ENCODE measurements at regions not wholly inside any gene's neighbourhood (a gene's known extent, or its start where the extent isn't known, plus 50 kb on each side); places are given as distances from the start of the nearest gene placed in this dataset.

GRCh38 chr2:8016688-8017087 is 665.2 kb upstream of the ID2 start:
- TF ChIP-seq, protein P1, sequence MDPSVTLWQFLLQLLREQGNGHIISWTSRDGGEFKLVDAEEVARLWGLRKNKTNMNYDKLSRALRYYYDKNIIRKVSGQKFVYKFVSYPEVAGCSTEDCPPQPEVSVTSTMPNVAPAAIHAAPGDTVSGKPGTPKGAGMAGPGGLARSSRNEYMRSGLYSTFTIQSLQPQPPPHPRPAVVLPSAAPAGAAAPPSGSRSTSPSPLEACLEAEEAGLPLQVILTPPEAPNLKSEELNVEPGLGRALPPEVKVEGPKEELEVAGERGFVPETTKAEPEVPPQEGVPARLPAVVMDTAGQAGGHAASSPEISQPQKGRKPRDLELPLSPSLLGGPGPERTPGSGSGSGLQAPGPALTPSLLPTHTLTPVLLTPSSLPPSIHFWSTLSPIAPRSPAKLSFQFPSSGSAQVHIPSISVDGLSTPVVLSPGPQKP (IDR thresholded peaks at IDR 0.05; ENCODE audit: low read depth, low read length) = no peak
- TF ChIP-seq FOXS1 (CRISPR knock-in tag; IDR thresholded peaks at IDR 0.05) (no peak), RFX5 (IDR thresholded peaks at IDR 0.05) (no peak), RNF2 (IDR thresholded peaks at IDR 0.05; ENCODE audit: borderline replicate concordance, low read depth) (no peak), CEBPB (IDR thresholded peaks at IDR 0.05) (no peak), MAZ (IDR thresholded peaks at IDR 0.05; ENCODE audit: borderline replicate concordance, low read depth, low read length) (no peak), NR3C1 (IDR thresholded peaks at IDR 0.05) (no peak), CBX2 (IDR thresholded peaks at IDR 0.05; ENCODE audit: borderline replicate concordance, low read depth) (no peak), ZFP36 (IDR thresholded peaks at IDR 0.05; ENCODE audit: borderline replicate concordance, partially characterized antibody) (no peak), SMC3 (IDR thresholded peaks at IDR 0.05) (no peak), TP53 (CRISPR knock-in tag; IDR thresholded peaks at IDR 0.05) (no peak), CHD2 (IDR thresholded peaks at IDR 0.05; ENCODE audit: low read length, partially characterized antibody) (no peak), POLR2A (IDR thresholded peaks at IDR 0.05; ENCODE audit: low read length) (no peak), HOXB13 (CRISPR knock-in tag; IDR thresholded peaks at IDR 0.05; ENCODE audit: low read depth) (no peak), TFCP2L1 (CRISPR knock-in tag; IDR thresholded peaks at IDR 0.05) (no peak), MAFK (IDR thresholded peaks at IDR 0.05; ENCODE audit: partially characterized antibody) (no peak)
- TF ChIP-seq, protein P2, sequence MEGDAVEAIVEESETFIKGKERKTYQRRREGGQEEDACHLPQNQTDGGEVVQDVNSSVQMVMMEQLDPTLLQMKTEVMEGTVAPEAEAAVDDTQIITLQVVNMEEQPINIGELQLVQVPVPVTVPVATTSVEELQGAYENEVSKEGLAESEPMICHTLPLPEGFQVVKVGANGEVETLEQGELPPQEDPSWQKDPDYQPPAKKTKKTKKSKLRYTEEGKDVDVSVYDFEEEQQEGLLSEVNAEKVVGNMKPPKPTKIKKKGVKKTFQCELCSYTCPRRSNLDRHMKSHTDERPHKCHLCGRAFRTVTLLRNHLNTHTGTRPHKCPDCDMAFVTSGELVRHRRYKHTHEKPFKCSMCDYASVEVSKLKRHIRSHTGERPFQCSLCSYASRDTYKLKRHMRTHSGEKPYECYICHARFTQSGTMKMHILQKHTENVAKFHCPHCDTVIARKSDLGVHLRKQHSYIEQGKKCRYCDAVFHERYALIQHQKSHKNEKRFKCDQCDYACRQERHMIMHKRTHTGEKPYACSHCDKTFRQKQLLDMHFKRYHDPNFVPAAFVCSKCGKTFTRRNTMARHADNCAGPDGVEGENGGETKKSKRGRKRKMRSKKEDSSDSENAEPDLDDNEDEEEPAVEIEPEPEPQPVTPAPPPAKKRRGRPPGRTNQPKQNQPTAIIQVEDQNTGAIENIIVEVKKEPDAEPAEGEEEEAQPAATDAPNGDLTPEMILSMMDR (IDR thresholded peaks at IDR 0.05) = no peak
- TF ChIP-seq, protein P3, sequence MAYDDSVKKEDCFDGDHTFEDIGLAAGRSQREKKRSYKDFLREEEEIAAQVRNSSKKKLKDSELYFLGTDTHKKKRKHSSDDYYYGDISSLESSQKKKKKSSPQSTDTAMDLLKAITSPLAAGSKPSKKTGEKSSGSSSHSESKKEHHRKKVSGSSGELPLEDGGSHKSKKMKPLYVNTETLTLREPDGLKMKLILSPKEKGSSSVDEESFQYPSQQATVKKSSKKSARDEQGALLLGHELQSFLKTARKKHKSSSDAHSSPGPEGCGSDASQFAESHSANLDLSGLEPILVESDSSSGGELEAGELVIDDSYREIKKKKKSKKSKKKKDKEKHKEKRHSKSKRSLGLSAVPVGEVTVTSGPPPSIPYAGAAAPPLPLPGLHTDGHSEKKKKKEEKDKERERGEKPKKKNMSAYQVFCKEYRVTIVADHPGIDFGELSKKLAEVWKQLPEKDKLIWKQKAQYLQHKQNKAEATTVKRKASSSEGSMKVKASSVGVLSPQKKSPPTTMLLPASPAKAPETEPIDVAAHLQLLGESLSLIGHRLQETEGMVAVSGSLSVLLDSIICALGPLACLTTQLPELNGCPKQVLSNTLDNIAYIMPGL (CRISPR knock-in tag; IDR thresholded peaks at IDR 0.05; ENCODE audit: borderline replicate concordance) = no peak
- TF ChIP-seq, protein P4, sequence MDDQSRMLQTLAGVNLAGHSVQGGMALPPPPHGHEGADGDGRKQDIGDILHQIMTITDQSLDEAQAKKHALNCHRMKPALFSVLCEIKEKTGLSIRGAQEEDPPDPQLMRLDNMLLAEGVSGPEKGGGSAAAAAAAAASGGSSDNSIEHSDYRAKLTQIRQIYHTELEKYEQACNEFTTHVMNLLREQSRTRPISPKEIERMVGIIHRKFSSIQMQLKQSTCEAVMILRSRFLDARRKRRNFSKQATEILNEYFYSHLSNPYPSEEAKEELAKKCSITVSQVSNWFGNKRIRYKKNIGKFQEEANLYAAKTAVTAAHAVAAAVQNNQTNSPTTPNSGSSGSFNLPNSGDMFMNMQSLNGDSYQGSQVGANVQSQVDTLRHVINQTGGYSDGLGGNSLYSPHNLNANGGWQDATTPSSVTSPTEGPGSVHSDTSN (IDR thresholded peaks at IDR 0.05) = no peak
- no peak overlapping the region for H3K4me3 ChIP-seq
- no peak overlapping the region for H3K27ac ChIP-seq
- ATAC-seq = no peak
- ChIA-PET POLR2A (no interaction called here), CTCF (interaction anchor here (0.9 to 2.2 kb wide), 3 partner anchors 9 to 677 kb away, joined by 3 to 7 read pairs (median 4); no protein-coding TSS in a partner anchor)
- FAIRE-seq = no peak
- H3K9me3 ChIP-seq = no peaks in the 10 kb centered on the region
- no peaks in the 10 kb centered on the region for H3K4me1 ChIP-seq
- no peak overlapping the region for H3K4me2 ChIP-seq
- no peak for DNase-seq (ENCODE audit: low read depth in 1 of 2, low spot score in 1 of 2)
- 55% methylated on average over 4 of the region's 4 CpGs for WGBS (ENCODE audit: missing lambda C conversion rate)

DNA sequence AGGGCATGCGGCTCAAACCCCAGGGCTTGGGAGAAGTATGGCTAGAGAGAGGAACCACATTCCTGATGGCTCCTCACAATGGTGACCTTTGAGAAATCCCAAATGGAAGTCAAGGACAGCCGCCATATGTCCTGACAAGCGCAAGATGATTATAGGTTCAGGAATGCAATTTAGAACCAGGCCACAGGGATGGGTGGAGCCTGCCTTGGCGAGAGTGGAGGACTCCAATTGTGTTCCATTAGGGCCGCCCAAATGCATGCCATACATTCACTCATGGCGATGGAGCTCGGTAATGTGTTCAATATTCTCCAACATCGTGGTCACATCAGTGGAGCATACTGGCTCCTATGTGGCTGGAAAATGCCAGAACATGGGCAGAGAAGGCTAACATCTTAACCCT is 662.9 kb upstream of the ID2 start:
- Histone ChIP-seq H3K4me2 (no peak overlapping the region), H3K4me1 (no peaks in the 10 kb centered on the region), H3K9me3 (peaks cover 12% of the 10 kb centered on the region; the same call in 2 of the 3 replicates), H3K4me3 (no peak overlapping the region), H3K27ac (no peak overlapping the region)
- ChIA-PET POLR2A (no interaction called here), CTCF (no interaction called here)
- no peak for TF ChIP-seq RNF2 (IDR thresholded peaks at IDR 0.05; ENCODE audit: borderline replicate concordance, low read depth)
- TF ChIP-seq FOSL2 (IDR thresholded peaks at IDR 0.05) = no peak
- no peak for TF ChIP-seq FOSL2 (CRISPR knock-in tag; IDR thresholded peaks at IDR 0.05)
- no peak for TF ChIP-seq ZFP36 (IDR thresholded peaks at IDR 0.05; ENCODE audit: borderline replicate concordance, partially characterized antibody)
- no peak for TF ChIP-seq TP53 (CRISPR knock-in tag; IDR thresholded peaks at IDR 0.05)
- TF ChIP-seq NR3C1 (IDR thresholded peaks at IDR 0.05) = no peak
- 48% methylated on average over 8 of the region's 8 CpGs for WGBS (ENCODE audit: missing lambda C conversion rate)
- FAIRE-seq (no peak), DNase-seq (ENCODE audit: low read depth in 1 of 2, low spot score in 1 of 2) (no peak), ATAC-seq (no peak)
